CD14-positive monocyte (primary cell): ENCODE measurements at regions not wholly inside any gene's neighbourhood (a gene's known extent, or its start where the extent isn't known, plus 50 kb on each side); places are given as distances from the start of the nearest gene placed in this dataset.

Experiments used
- DNase-seq, 3 donors: peaks; one replicate each; pipeline ENCODE4 v3.0.0-alpha.2; 2011 to 2022
- H2AFZ ChIP-seq: 2 replicates; pipeline ENCODE4 v1.6.0; 2012; ENCODE audit warnings: mild to moderate bottlenecking, low read depth, low read length, inconsistent platforms; ENCODE audit not compliant: insufficient read depth, poor library complexity, severe bottlenecking
- H3K27ac ChIP-seq, 2 donors: 1 replicate in 1 of 2; 2 replicates in 1 of 2; pipeline ENCODE4 v1.5.1; 2012 to 2013; ENCODE audit warnings: low read length in 2 of 2, control low read depth in 1 of 2, inconsistent platforms in 1 of 2, low read depth in 1 of 2, mild to moderate bottlenecking in 1 of 2
- H3K27me3 ChIP-seq, 2 donors: one replicate each; pipeline versions ENCODE4 v1.6.0 to v1.6.1; 2011 to 2013; ENCODE audit warnings: low read length in 2 of 2; ENCODE audit not compliant: control insufficient read depth in 2 of 2, insufficient read depth in 2 of 2
- H3K36me3 ChIP-seq, 2 donors: replicated peaks in 1 of 2; 1 replicate in 1 of 2; 2 replicates in 1 of 2; pipeline versions ENCODE4 v1.5.1 to v1.6.1; 2012 to 2013; ENCODE audit warnings: low read length in 2 of 2, control low read depth in 1 of 2, inconsistent platforms in 1 of 2, mild to moderate bottlenecking in 1 of 2; ENCODE audit not compliant: insufficient read depth in 2 of 2, control insufficient read depth in 1 of 2
- H3K4me1 ChIP-seq, 2 donors: 1 replicate in 1 of 2; 2 replicates in 1 of 2; pipeline versions ENCODE4 v1.5.1 to v1.6.1; 2012 to 2013; ENCODE audit warnings: low read length in 2 of 2, control low read depth in 1 of 2, inconsistent platforms in 1 of 2, mild to moderate bottlenecking in 1 of 2, moderate library complexity in 1 of 2; ENCODE audit not compliant: insufficient read depth in 2 of 2, control insufficient read depth in 1 of 2
- H3K4me2 ChIP-seq: replicated peaks from 2 replicates; pipeline ENCODE3; 2012; ENCODE audit warnings: low read length, moderate library complexity, mild to moderate bottlenecking; ENCODE audit not compliant: poor library complexity, severe bottlenecking; ENCODE audit errors: extremely low read depth
- H3K4me3 ChIP-seq, 3 experiments: fragments of 200-600 bp in 1 of 3; sonication (generic) in 1 of 3; replicated peaks in 1 of 3; 1 replicate in 2 of 3; 2 replicates in 1 of 3; pipeline ENCODE4 v1.5.1; 2011 to 2013; ENCODE audit warnings: low read length in 3 of 3, mild to moderate bottlenecking in 3 of 3, control low read depth in 2 of 3, low read depth in 2 of 3, inconsistent platforms in 1 of 3, moderate library complexity in 1 of 3
- H3K79me2 ChIP-seq: 2 replicates; pipeline ENCODE4 v1.6.0; 2012; ENCODE audit warnings: mild to moderate bottlenecking, control low read depth, inconsistent platforms, low read length, moderate library complexity; ENCODE audit not compliant: insufficient read depth
- H3K9ac ChIP-seq: 2 replicates; pipeline ENCODE4 v1.6.0; 2017; ENCODE audit warnings: low read length, mild to moderate bottlenecking; ENCODE audit not compliant: insufficient read depth, poor library complexity, severe bottlenecking
- H3K9me3 ChIP-seq, 2 donors: replicated peaks in 1 of 2; 1 replicate in 1 of 2; 2 replicates in 1 of 2; pipeline versions ENCODE4 v1.5.1 to v1.6.1; 2012 to 2013; ENCODE audit warnings: low read length in 2 of 2, control low read depth in 1 of 2; ENCODE audit not compliant: control insufficient read depth in 1 of 2, insufficient read depth in 1 of 2
- H4K20me1 ChIP-seq: 2 replicates; pipeline ENCODE4 v1.6.0; 2012; ENCODE audit warnings: mild to moderate bottlenecking, low read length, control low read depth, moderate library complexity; ENCODE audit not compliant: insufficient read depth
- H3K27ac Mint-ChIP-seq, 7 donors: one replicate each; pipeline ENCODE4 v1.8.0; 2020; ENCODE audit warnings: mild to moderate bottlenecking in 7 of 7, mixed read lengths in 7 of 7, moderate library complexity in 6 of 7, inconsistent platforms in 2 of 7
- H3K27me3 Mint-ChIP-seq, 3 donors: one replicate each; pipeline ENCODE4 v1.8.0; 2021 to 2022; ENCODE audit warnings: low read depth in 3 of 3, mild to moderate bottlenecking in 3 of 3, mixed read lengths in 3 of 3, moderate library complexity in 3 of 3, inconsistent platforms in 1 of 3
- H3K36me3 Mint-ChIP-seq, 2 donors: one replicate each; pipeline ENCODE4 v1.8.0; 2020; ENCODE audit warnings: mixed read lengths in 2 of 2, inconsistent platforms in 1 of 2, mild to moderate bottlenecking in 1 of 2
- H3K4me1 Mint-ChIP-seq: one replicate; pipeline ENCODE4 v1.8.0; 2020; ENCODE audit warnings: mild to moderate bottlenecking, mixed read lengths
- H3K4me3 Mint-ChIP-seq, 2 donors: one replicate each; pipeline ENCODE4 v1.8.0; 2020; ENCODE audit warnings: mild to moderate bottlenecking in 2 of 2, mixed read lengths in 2 of 2, moderate library complexity in 1 of 2
- H3K9me3 Mint-ChIP-seq, 7 donors: one replicate each; pipeline ENCODE4 v1.8.0; 2020 to 2022; ENCODE audit warnings: mixed read lengths in 7 of 7, mild to moderate bottlenecking in 6 of 7, moderate library complexity in 6 of 7, inconsistent platforms in 2 of 7
- WGBS: methylation state at CpG from one replicate; pipeline ENCODE4 v1.1.5; 2013; ENCODE audit warnings: missing lambda C conversion rate; ENCODE audit not compliant: insufficient coverage; 5-methylcytosine and 5-hydroxymethylcytosine counted together
- intact Hi-C, 2 donors: fragments of 100-400 bp; cut with micrococcal nuclease; formaldehyde crosslinking; loops; one replicate each; pipeline versions ENCODE4 v1.15.0 to v1.15.1; 2023
- TF ChIP-seq, protein P1 (sequence below): fragments of 200-600 bp; IDR thresholded peaks from one replicate; pipeline ENCODE4 v1.8.0; 2022; ENCODE audit warnings: antibody characterized with exemption, mild to moderate bottlenecking

DNA sequence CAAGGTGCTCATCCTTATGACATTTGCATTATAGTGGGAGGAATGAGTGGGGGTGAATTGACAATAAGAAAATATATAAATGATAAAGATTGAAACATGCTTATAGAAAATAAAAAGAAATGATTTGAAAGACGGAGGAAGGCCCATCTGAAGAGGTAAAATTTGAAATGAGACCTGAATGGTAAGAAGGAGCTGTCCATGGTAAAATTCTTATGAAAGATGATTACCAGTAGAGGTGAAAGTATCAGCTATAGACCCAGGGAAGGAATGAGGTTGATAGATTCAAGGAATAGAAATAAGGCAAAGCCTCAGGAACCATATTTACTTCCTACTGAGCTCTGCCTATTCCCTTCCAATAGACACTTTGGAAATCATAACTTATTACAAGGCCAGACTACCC is 149.7 kb downstream of the HTR1B start:
- Histone ChIP-seq H2AFZ (no peak overlapping the region), H4K20me1 (no peaks in the 10 kb centered on the region), H3K4me3 (no peak overlapping the region), H3K4me2 (no peak overlapping the region), H3K9ac (no peak overlapping the region), H3K36me3 (no peaks in the 10 kb centered on the region), H3K27me3 (no peaks in the 10 kb centered on the region), H3K27ac (no peak overlapping the region), H3K79me2 (no peaks in the 10 kb centered on the region), H3K4me1 (no peaks in the 10 kb centered on the region), H3K9me3 (no peaks in the 10 kb centered on the region)
- TF ChIP-seq, protein P1, sequence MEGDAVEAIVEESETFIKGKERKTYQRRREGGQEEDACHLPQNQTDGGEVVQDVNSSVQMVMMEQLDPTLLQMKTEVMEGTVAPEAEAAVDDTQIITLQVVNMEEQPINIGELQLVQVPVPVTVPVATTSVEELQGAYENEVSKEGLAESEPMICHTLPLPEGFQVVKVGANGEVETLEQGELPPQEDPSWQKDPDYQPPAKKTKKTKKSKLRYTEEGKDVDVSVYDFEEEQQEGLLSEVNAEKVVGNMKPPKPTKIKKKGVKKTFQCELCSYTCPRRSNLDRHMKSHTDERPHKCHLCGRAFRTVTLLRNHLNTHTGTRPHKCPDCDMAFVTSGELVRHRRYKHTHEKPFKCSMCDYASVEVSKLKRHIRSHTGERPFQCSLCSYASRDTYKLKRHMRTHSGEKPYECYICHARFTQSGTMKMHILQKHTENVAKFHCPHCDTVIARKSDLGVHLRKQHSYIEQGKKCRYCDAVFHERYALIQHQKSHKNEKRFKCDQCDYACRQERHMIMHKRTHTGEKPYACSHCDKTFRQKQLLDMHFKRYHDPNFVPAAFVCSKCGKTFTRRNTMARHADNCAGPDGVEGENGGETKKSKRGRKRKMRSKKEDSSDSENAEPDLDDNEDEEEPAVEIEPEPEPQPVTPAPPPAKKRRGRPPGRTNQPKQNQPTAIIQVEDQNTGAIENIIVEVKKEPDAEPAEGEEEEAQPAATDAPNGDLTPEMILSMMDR: no peak
- H3K4me3 Mint-ChIP-seq: no peak overlapping the region
- no peak overlapping the region for H3K27ac Mint-ChIP-seq
- DNase-seq: no peak
- 60% methylated on average over 1 of the region's 1 CpG for WGBS
- H3K4me1 Mint-ChIP-seq: no peaks in the 10 kb centered on the region
- H3K9me3 Mint-ChIP-seq: peaks cover 0 to 4% (median 2%) of the 10 kb centered on the region in 7 donors
- H3K27me3 Mint-ChIP-seq: no peaks in the 10 kb centered on the region
- intact Hi-C loops: no loop called here
- H3K36me3 Mint-ChIP-seq: no peaks in the 10 kb centered on the region

DNA sequence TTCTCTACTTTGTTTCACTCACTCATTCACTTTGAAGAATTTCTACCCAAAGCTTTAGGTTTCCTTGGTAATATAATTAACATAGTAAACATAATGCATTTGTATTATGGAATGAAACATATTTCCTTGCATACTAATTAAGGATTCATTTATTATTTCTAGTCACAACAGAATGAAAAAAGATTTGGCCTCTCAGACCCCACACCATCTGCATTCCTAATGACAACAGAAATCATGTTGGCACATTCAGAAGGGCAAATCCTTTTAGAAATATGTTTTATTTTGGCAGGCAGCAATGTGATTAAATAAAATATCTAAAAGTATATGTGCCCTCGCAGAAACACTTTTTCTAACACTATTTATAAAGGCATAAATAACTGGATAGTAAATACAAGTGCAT is 163.4 kb downstream of the HTR1B start:
- no peak overlapping the region for H2AFZ ChIP-seq
- no peak overlapping the region for H3K4me2 ChIP-seq
- H3K9me3 ChIP-seq: peaks cover 0 to 3% of the 10 kb centered on the region in 2 donors
- intact Hi-C loops: no loop called here
- no peak for DNase-seq
- Mint-ChIP-seq H3K36me3 (no peaks in the 10 kb centered on the region), H3K27ac (no peak overlapping the region), H3K27me3 (no peaks in the 10 kb centered on the region), H3K4me1 (no peaks in the 10 kb centered on the region), H3K9me3 (peaks cover 0 to 8% (median 2%) of the 10 kb centered on the region in 7 donors), H3K4me3 (no peak overlapping the region)
- no peaks in the 10 kb centered on the region for H4K20me1 ChIP-seq
- no peak overlapping the region for H3K27ac ChIP-seq
- no peak overlapping the region for H3K9ac ChIP-seq
- WGBS: no CpG with 5 or more reads among the region's 1 CpG
- H3K79me2 ChIP-seq: no peaks in the 10 kb centered on the region
- no peak overlapping the region for H3K4me3 ChIP-seq
- TF ChIP-seq, protein P1: no peak
- no peaks in the 10 kb centered on the region for H3K4me1 ChIP-seq
- H3K27me3 ChIP-seq: no peaks in the 10 kb centered on the region
- H3K36me3 ChIP-seq: no peaks in the 10 kb centered on the region
